HG03469 (cell line): ENCODE measurements at regions not wholly inside any gene's neighbourhood (a gene's known extent, or its start where the extent isn't known, plus 50 kb on each side); places are given as distances from the start of the nearest gene placed in this dataset.

Experiments used
- ATAC-seq: cut with Tn5 transposase; IDR thresholded peaks from one replicate; pipeline ENCODE4 v1.9.1; 2021; ENCODE audit warnings: mild to moderate bottlenecking, moderate library complexity, moderate number of reproducible peaks; ENCODE audit not compliant: unreplicated experiment

- no peak for ATAC-seq
Measured at GRCh38 chr2:235165136-235165535, 213.3 kb downstream of the SH3BP4 start.

GRCh38 chr2:235165631-235166030, 213.8 kb downstream of the SH3BP4 start:
- no peak for ATAC-seq

GRCh38 chr2:235168174-235168979, 216.6 kb downstream of the SH3BP4 start:
- no peak for ATAC-seq

- ATAC-seq = no peak
Measured at GRCh38 chr2:235170016-235170415, 218.2 kb downstream of the SH3BP4 start.

- ATAC-seq = no peak
Measured at GRCh38 chr2:235170536-235171521, 219.0 kb downstream of the SH3BP4 start.

- no peak for ATAC-seq
Measured at GRCh38 chr2:235171550-235172031, 219.8 kb downstream of the SH3BP4 start.

GRCh38 chr2:235180642-235181041, 228.8 kb downstream of the SH3BP4 start:
- no peak for ATAC-seq

GRCh38 chr2:235183786-235184185, 232.0 kb downstream of the SH3BP4 start:
- ATAC-seq = no peak

GRCh38 chr2:235187806-235188205, 236.0 kb downstream of the SH3BP4 start:
- no peak for ATAC-seq

- no peak for ATAC-seq
Measured at GRCh38 chr2:235191486-235191885, 239.7 kb downstream of the SH3BP4 start.

- ATAC-seq = no peak
Measured at GRCh38 chr2:235191978-235192377, 240.2 kb downstream of the SH3BP4 start.

- no peak for ATAC-seq
Measured at GRCh38 chr2:235194351-235194750, 242.5 kb downstream of the SH3BP4 start.

GRCh38 chr2:235194836-235195235, 243.0 kb downstream of the SH3BP4 start:
- ATAC-seq = no peak

- no peak for ATAC-seq
Measured at GRCh38 chr2:235195921-235196320, 244.1 kb downstream of the SH3BP4 start.

- no peak for ATAC-seq
Measured at GRCh38 chr2:235199128-235199527, 247.3 kb downstream of the SH3BP4 start.

GRCh38 chr2:235200216-235200615, 248.4 kb downstream of the SH3BP4 start:
- no peak for ATAC-seq

GRCh38 chr2:235201756-235202155, 249.9 kb downstream of the SH3BP4 start:
- ATAC-seq = no peak

GRCh38 chr2:235204948-235205347, 253.1 kb downstream of the SH3BP4 start:
- ATAC-seq = no peak

- no peak for ATAC-seq
Measured at GRCh38 chr2:235206399-235206798, 254.6 kb downstream of the SH3BP4 start.

GRCh38 chr2:235206980-235207579, 255.3 kb downstream of the SH3BP4 start:
- peak; percentile 72 for ATAC-seq

- ATAC-seq = no peak
Measured at GRCh38 chr2:235211056-235211455, 259.2 kb downstream of the SH3BP4 start.
